ENCODE measurements at regions not wholly inside any gene's neighbourhood (a gene's known extent, or its start where the extent isn't known, plus 50 kb on each side); places are given as distances from the start of the nearest gene placed in this dataset.

GRCh38 chr5:51159606-51160005, 223.6 kb upstream of the ISL1 start:
- no peak for TF ChIP-seq CTCF (IDR thresholded peaks at IDR 0.05; ENCODE audit: low read length)
- TF ChIP-seq EZH2 (IDR thresholded peaks at IDR 0.05; ENCODE audit: borderline replicate concordance, low read length), result no peak
